Umbilical cord (tissue), 1 donor: ENCODE measurements at regions not wholly inside any gene's neighbourhood (a gene's known extent, or its start where the extent isn't known, plus 50 kb on each side); places are given as distances from the start of the nearest gene placed in this dataset.

Experiments used
- DNase-seq: peaks from one replicate; pipeline ENCODE4 v3.0.0-alpha.2; 2015; ENCODE audit warnings: low spot score

DNA sequence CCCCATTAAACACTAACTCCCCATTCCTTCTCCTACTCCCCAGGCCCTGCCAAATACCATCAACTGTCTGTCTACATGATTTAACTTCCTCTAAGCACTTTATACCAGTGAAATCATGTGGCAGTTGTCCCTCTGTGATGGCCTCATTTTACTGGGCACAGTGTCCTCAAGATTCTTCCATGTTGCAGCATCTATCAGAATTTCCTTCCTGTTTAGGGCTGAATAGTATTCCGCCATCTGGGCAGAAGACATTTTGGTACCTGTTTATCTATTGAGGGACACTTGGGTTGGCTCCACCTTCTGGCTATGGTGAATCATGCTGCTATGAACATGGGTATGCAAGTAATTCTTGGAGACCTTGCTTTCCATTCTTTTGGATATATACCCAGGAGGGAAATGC is 59.4 kb upstream of the IRX4 start:
- DNase-seq: no peak

DNA sequence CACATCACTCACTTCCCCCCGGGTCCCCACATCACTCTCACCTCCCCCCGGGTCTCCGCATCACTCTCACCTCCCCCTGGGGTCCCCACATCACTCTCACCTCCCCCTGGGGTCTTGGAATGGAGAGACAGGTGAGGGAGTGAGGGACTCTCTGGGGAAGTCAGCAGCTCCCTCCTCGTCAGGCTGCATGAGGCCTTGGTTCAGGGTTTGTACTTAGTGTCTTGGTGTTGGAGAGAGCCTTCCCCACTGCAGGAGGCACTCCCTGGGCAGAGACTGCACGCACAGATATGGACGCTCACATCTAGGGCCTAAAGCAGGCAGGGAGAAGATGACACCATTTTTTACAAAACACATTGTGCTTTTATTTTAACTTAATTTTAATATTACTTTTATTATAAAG is 56.5 kb upstream of the IRX4 start:
- DNase-seq: no peak

DNA sequence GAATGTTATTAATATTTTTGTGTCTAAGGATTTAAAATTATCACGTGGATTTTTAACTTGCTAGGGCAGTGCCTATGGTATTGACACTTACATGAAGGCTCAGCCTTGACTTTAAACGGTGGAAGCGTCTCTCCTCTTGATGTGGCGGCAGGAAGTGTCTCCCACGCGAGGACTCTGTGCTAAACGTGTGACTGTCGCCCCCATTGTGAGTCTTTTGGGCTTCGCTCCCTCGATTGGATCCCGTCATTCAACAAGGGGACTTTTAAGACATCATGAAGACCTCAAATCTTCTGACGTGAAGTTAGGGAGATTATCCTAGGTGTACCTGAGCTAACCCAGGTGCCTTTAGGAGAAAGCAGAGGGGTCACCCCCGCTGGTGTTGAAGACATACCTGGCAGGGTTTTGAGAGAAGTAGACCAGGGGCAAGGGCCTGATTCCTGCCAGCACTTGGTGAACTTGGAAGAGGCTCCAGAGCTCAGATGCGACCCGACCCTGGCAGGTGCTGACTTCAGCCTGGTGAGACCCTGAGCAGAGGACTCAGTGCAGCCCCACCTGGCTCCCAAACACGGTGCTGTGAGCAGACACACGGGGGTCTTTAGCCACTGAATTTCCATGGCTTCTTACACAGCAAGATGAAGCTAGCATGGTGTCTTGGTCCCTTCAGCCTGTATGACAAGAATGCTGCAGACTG is 55.7 kb upstream of the IRX4 start:
- DNase-seq: no peak

DNA sequence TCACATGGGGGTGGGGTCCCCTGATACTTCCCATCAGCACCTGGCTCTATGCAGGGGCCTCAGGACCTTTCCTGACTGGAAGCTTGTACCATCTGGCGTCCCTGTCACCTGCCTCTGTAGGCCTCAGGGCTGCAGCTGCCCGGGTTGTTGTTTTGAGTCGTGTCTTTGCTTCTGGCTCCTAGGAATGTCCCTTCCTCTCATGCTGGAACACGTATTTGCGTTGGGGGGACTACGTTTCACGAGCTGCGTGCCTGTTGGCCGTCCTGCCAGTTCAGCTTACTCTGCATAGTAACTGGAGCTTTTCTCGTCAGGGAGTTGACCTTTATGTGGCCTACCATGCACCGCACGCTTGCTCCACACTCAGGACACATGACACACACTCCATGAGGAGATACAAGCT is 54.9 kb upstream of the IRX4 start:
- no peak for DNase-seq

DNA sequence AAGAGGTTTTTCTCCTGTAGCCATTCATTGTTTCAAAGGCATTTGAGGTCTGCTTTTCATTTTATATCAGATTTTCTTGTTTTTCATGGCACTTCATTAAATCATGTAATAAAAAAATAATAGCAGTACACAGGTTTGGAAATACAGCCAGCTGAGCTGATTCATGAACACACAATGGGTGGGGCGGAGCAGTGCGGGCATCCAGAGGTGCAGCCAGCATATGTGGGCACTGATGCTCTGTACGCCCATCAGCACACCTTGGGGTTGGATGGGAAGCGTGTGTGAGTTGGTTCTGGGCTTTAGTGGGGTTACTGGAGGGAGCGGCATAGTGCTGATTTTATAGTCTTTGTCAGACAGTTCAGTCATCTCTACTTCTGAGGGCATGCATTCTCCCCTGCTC is 54.2 kb upstream of the IRX4 start:
- DNase-seq: no peak

DNA sequence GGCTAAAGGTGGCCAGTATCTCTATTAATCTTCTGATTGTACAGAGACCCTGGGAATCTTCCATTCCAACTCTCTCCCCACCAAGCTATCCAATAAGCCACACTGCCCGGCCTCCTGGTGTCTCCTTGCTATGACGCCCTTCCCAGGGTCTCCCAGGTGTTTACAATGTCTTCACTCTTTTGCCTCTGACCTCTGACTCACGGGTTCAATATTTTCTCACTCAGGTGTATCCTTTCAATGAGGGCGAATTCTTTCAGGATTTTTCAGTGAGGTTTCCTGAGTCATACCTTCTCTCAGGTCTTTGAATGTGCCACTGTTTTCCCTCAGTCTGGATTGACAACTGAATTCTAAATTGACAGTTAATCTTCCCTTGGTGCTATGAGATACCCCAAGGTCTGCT is 53.7 kb upstream of the IRX4 start:
- DNase-seq: no peak

DNA sequence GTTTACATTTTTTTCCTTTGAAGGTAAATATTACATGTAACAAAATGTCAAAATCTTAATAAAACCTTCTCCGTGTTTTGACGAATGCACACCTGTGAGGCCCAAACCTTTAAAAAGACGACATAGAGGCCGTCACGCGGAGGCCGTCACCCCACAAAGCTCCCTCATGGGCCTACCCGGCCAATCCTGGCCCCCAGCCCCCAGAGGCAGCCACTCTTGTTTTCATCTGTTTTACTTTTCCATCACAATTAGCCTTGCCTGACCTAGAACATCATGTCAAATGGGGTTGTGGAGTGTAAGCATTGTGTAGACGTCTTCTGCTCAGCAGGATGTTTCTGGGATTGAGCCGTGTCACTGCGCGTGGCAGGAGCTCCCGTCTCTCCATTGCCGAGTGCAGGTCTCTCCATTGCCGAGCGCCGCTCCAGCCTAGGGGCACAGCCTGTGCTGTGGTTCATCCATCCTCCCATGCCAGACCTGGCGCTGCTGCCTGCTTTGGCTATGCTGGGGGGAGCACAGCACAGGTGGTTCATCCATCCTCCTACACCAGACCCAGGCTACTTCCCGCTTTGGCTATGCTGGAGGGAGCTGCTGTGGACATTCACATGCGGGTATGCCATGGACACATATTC is 52.2 kb upstream of the IRX4 start:
- no peak for DNase-seq

DNA sequence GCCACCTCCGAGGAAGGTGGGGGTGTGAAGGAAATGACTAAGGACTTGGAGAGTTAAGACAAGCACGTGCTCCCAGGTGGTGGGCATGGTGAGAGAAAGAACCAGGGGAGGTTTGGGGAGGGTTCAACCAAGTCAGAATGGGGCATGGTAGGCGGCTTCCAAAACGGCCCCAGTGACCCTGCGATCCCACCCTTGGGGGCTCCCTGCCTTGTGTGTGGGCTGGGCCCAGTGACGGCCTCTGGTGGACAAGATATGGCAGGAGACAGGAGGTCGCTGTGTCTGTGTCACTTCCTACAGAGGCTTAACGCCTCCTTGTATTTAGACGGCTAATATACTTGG is 51.3 kb upstream of the IRX4 start:
- no peak for DNase-seq

DNA sequence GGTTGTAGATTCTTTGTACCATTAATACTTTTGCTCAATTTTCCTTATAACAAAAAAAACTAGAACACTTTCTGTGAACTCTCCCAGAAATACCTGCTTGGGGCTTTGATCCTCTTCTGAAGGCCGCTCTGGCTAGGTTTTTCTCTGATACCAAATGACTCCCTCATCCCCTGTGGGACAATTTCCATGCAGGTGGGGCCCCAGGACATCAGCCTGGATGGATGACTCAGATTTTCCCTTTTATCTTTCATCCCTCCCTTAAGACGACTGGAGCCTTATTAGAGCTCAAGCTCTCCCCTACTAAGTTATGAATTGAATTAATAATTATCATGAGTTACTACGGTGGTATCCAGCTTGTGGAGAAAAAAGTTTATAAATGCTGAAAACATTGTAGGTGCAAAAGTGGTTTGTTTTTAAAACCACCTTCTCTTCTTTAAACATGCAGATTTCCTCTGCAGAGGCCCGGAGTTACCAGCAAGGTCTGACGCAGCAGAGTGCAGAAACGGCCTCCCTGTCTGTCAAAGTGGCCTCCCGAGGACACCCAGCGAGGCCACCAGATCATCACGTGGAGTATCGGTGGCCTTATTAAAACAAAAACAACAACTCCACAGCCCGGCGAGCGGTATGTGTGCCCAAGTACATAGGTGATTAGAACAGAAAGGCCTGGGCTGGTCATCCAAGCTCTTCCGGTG is 50.8 kb upstream of the IRX4 start:
- DNase-seq: no peak
